Osteocyte (in vitro differentiated cells): ENCODE measurements at regions not wholly inside any gene's neighbourhood (a gene's known extent, or its start where the extent isn't known, plus 50 kb on each side); places are given as distances from the start of the nearest gene placed in this dataset.

Experiments used
- DNase-seq: peaks from one replicate; pipeline ENCODE4 v3.0.0; 2021; ENCODE audit warnings: mixed read lengths; ENCODE audit not compliant: unreplicated experiment; ENCODE audit errors: extremely low spot score
- H3K27ac Mint-ChIP-seq: one replicate; pipeline ENCODE4 v1.8.0; 2021; ENCODE audit warnings: mild to moderate bottlenecking, mixed read lengths; ENCODE audit not compliant: unreplicated experiment
- H3K27me3 Mint-ChIP-seq: one replicate; pipeline ENCODE4 v1.8.0; 2021; ENCODE audit warnings: mixed read lengths; ENCODE audit not compliant: unreplicated experiment
- H3K36me3 Mint-ChIP-seq: one replicate; pipeline ENCODE4 v1.8.0; 2021; ENCODE audit warnings: mixed read lengths; ENCODE audit not compliant: unreplicated experiment
- H3K4me1 Mint-ChIP-seq: one replicate; pipeline ENCODE4 v1.8.0; 2021; ENCODE audit warnings: mixed read lengths; ENCODE audit not compliant: unreplicated experiment
- H3K4me3 Mint-ChIP-seq: one replicate; pipeline ENCODE4 v1.8.0; 2021; ENCODE audit warnings: mild to moderate bottlenecking, moderate library complexity, mixed read lengths; ENCODE audit not compliant: unreplicated experiment
- H3K9me3 Mint-ChIP-seq: one replicate; pipeline ENCODE4 v1.8.0; 2021; ENCODE audit warnings: mixed read lengths; ENCODE audit not compliant: unreplicated experiment
- TF ChIP-seq, protein P1 (sequence below): fragments of 200-600 bp; sonication (generic); IDR thresholded peaks from 2 replicates; pipeline ENCODE4 v1.5.0; 2021; ENCODE audit warnings: antibody characterized with exemption, mild to moderate bottlenecking, moderate library complexity

GRCh38 chr6:85125526-85125925, 324.4 kb upstream of the NT5E start:
- no peak overlapping the region for H3K27ac Mint-ChIP-seq
- DNase-seq, result no peak
- TF ChIP-seq, protein P1, sequence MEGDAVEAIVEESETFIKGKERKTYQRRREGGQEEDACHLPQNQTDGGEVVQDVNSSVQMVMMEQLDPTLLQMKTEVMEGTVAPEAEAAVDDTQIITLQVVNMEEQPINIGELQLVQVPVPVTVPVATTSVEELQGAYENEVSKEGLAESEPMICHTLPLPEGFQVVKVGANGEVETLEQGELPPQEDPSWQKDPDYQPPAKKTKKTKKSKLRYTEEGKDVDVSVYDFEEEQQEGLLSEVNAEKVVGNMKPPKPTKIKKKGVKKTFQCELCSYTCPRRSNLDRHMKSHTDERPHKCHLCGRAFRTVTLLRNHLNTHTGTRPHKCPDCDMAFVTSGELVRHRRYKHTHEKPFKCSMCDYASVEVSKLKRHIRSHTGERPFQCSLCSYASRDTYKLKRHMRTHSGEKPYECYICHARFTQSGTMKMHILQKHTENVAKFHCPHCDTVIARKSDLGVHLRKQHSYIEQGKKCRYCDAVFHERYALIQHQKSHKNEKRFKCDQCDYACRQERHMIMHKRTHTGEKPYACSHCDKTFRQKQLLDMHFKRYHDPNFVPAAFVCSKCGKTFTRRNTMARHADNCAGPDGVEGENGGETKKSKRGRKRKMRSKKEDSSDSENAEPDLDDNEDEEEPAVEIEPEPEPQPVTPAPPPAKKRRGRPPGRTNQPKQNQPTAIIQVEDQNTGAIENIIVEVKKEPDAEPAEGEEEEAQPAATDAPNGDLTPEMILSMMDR, result no peak
- H3K4me1 Mint-ChIP-seq, result no peaks in the 10 kb centered on the region
- H3K4me3 Mint-ChIP-seq, result no peak overlapping the region
- no peaks in the 10 kb centered on the region for H3K9me3 Mint-ChIP-seq
- no peaks in the 10 kb centered on the region for H3K36me3 Mint-ChIP-seq
- peaks cover 15% of the 10 kb centered on the region for H3K27me3 Mint-ChIP-seq

GRCh38 chr6:85124472-85125354, 325.2 kb upstream of the NT5E start:
- Mint-ChIP-seq H3K4me1 (no peaks in the 10 kb centered on the region), H3K27me3 (peaks cover 15% of the 10 kb centered on the region), H3K9me3 (no peaks in the 10 kb centered on the region), H3K36me3 (no peaks in the 10 kb centered on the region), H3K4me3 (no peak overlapping the region), H3K27ac (no peak overlapping the region)
- TF ChIP-seq, protein P1, result no peak
- DNase-seq, result no peak

DNA sequence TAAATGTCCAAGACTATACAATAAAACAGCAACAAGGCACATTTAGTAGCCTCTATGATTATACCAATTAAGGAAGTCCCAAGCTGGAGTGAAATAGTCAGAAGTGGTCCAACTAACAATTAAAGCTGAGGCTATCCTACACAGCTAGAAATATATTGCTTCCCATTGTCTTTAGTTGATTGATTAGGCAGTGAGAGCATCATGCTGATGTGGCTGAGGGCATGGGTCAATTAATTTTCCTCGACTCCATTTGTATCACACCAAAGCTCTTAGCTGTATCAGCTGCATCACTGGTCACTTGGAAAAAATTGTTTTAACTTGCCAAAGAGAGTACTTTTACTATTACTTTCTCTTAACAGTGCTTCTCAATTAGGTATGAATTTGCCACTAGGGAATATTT, 328.7 kb upstream of the NT5E start:
- no peaks in the 10 kb centered on the region for H3K4me1 Mint-ChIP-seq
- DNase-seq, result no peak
- H3K27ac Mint-ChIP-seq, result no peak overlapping the region
- no peak overlapping the region for H3K4me3 Mint-ChIP-seq
- peaks cover 15% of the 10 kb centered on the region for H3K27me3 Mint-ChIP-seq
- TF ChIP-seq, protein P1, result no peak
- H3K9me3 Mint-ChIP-seq, result no peaks in the 10 kb centered on the region
- H3K36me3 Mint-ChIP-seq, result no peaks in the 10 kb centered on the region

DNA sequence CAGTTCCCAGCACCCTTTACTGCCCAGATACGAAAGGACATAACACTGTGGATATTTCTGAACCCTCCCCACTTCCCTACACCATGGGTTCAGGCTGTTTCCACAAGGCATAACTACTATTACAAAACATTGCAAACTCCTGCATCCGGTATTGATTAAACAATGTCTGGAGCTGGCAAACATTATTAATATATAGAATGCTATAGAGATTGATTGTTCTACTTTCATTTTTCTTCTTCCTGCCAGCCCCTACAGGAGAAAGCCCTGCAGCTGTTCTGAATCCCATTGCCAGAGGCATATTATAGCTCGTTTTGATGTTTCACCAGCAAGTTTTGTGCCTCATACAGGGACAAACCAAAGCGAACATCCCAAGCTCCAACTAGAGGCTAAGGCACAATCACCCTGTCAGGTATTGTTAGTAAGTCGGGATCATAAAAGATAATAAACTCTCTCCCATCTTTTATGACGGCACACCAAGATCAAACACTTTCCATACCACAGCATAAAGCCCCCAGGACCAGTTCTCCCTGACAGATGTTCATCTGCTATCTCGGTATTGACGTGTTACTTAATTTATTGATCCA, 331.1 kb upstream of the NT5E start:
- peaks cover 6% of the 10 kb centered on the region for H3K27me3 Mint-ChIP-seq
- TF ChIP-seq, protein P1, result no peak
- DNase-seq, result no peak
- H3K27ac Mint-ChIP-seq, result no peak overlapping the region
- H3K4me3 Mint-ChIP-seq, result no peak overlapping the region
- H3K4me1 Mint-ChIP-seq, result no peaks in the 10 kb centered on the region
- H3K9me3 Mint-ChIP-seq, result no peaks in the 10 kb centered on the region
- no peaks in the 10 kb centered on the region for H3K36me3 Mint-ChIP-seq

DNA sequence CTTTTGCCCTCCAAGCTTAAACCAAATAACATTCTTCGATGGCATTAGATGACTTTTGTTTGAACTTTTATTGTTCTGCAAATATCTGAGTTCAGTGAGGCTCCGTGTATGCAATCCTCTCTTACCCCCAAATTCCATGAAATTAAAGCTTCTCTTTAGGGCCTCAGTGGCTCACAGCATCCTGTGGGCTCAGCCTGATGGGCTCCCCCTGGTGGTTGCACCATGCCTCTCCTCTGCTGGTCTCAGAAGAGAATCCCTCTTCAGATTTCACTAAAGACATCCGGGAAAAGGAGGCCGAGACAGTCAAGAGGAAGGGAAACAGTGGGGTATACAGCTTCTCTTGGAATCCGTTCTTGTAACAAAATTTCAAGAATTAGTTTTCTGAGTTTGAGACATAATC, 331.6 kb upstream of the NT5E start:
- DNase-seq, result no peak
- H3K36me3 Mint-ChIP-seq, result no peaks in the 10 kb centered on the region
- TF ChIP-seq, protein P1, result no peak
- no peaks in the 10 kb centered on the region for H3K9me3 Mint-ChIP-seq
- H3K27ac Mint-ChIP-seq, result no peak overlapping the region
- H3K4me1 Mint-ChIP-seq, result no peaks in the 10 kb centered on the region
- H3K27me3 Mint-ChIP-seq, result peaks cover 6% of the 10 kb centered on the region
- no peak overlapping the region for H3K4me3 Mint-ChIP-seq
